ENCODE measurements at regions not wholly inside any gene's neighbourhood (a gene's known extent, or its start where the extent isn't known, plus 50 kb on each side); places are given as distances from the start of the nearest gene placed in this dataset.
A peak's percentile ranks its signal among the peaks of the same experiment; 100 is the strongest.

DNA sequence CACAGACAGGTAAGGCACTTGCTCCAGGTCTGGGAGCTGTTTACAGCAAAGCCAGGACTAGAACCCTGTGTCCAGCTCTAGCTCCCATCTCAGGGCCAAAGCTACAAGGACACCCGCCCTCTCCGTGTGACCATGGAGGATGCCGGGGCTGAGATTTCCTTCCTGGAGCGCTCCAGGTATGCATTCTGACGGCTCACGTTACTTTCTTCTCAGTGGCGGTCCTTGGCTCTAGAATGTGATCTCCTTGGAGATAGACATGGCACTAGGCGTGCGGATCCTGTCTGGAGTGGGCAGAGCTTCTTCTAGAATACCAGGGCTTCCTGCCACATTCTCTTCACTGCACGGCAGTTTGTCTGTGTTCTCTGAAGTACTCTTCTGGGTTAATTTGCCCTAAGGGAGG, 185.7 kb downstream of the OPA1 start:
- ATAC-seq = no peak
- DNase-seq = no peak
- intact Hi-C loops (cut with micrococcal nuclease) = no loop called here

DNA sequence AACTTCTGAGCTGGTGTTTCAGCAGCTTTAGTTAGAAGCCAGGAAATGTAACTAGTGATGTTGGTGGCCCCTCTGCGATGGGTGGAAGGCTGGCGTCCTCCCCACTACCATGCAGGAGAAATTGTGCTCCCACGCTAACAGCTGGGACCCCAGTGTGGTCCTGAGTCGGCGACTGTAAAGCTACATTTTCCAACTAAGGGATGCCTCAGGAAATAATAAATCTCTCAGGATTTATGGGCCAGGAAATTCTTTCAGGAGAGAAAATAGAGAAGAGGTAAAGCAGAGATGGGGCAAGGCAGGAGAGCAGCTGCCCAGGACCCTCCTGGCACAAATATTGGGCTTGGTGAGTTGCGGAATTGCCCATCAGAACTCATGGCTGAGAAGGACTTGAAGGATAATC, 186.9 kb downstream of the OPA1 start:
- no peak for ATAC-seq
- DNase-seq = no peak
- intact Hi-C loops (cut with micrococcal nuclease) = loop anchor here (5.0 kb wide), 1 partner anchor 362 kb away; no protein-coding TSS in a partner anchor

DNA sequence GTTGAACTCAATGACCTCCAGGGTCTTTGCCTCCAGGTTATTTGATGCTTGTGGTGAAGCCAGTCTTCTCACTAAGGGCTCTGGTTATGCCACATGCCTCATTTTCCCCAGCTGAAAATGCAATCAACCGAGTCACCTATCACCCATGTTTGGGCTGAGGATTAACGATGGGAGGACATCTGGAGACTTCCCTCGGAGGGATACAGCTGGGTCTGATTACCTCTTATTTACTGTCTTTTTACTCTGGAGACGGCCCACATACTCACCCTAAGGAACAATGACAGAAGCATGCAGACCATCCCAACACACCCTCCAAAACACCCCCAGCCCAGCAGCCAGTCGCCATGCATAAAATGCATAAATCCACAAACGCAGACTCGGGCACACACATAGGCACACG, 187.4 kb downstream of the OPA1 start:
- no peak for DNase-seq

DNA sequence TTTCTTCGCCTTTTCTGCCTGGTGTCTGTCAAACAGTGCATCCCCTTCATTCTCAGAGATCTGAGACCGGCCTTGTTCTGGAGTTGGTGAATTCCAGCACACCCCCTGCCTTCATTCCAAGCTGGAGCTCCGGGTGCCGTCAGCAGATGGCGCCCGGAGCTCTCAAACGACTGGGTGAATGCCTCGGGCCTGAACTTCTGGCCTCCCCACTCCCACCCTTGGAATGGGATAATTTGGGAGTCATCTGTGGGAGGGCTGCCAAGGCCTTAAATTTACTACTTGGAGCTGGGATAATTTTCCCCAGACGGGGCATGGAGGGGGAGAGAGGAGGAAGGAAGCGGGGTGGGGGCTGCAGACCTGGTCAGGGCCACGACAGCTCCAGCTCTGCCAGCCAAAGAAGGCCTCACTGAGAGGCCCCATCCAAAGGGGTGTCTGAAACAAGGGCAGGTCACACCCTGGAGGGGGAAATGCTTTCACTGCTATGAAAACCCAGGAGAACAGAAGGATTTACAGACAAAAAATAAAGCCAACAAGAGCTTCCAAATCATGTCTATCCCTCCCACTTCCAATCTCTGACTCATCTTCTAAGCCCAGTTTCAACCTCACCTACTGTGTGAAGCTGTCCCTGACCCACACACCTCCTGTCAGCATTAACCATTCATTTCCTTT, 187.9 kb downstream of the OPA1 start:
- DNase-seq (peak; percentile 82), ATAC-seq (peak; percentile 95)
- intact Hi-C loops (cut with micrococcal nuclease) = loop anchor here (5.0 kb wide), 1 partner anchor 361 kb away; no protein-coding TSS in a partner anchor

More for the DNA sequence above, 187.4 kb downstream of the OPA1 start:
- ATAC-seq = no peak
- intact Hi-C loops (cut with micrococcal nuclease) = loop anchor here (5.0 kb wide), 1 partner anchor 362 kb away; no protein-coding TSS in a partner anchor

DNA sequence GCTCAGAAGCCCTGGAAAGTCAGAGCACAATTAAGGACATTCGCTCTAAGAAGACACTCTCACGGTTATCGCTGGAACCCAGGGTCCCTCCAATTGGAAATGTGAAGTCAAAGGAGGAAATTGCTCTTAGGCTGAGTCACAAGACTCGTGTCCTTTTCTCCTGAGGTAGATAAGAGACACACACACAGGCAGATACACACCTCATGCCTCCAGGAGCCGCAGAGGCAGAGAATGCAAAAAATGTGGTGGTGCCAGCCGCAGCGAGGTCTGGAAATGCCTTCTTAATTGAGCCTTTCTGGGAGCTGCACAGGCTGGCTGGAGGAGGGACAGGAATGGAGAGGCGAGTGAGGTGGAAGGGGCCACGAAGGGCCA, 189.3 kb downstream of the OPA1 start:
- no peak for ATAC-seq
- no peak for DNase-seq
- intact Hi-C loops (cut with micrococcal nuclease) = loop anchor here (5.0 kb wide), 1 partner anchor 360 kb away; no protein-coding TSS in a partner anchor

DNA sequence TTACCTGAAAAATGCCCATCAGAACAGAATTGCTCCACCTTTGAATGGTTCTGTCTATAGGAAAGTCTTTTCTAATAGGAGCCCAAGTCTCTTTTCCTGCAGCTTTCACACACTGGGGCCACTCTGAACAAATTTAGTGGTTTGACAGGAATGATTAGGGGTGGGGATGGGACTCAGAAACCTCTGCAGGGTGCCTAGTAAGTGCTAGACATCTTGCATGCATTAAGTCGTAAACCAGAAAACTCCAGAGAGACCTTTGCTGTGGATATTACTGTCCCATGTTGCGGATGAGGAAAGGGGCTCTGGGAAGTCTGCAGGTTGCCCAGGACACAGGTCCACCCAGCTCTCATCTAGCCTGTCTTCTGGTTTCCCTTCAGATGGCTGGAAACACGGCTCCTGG, 189.7 kb downstream of the OPA1 start:
- DNase-seq (no peak), ATAC-seq (no peak)
- intact Hi-C loops (cut with micrococcal nuclease) = loop anchor here (5.0 kb wide), 1 partner anchor 360 kb away; no protein-coding TSS in a partner anchor

DNA sequence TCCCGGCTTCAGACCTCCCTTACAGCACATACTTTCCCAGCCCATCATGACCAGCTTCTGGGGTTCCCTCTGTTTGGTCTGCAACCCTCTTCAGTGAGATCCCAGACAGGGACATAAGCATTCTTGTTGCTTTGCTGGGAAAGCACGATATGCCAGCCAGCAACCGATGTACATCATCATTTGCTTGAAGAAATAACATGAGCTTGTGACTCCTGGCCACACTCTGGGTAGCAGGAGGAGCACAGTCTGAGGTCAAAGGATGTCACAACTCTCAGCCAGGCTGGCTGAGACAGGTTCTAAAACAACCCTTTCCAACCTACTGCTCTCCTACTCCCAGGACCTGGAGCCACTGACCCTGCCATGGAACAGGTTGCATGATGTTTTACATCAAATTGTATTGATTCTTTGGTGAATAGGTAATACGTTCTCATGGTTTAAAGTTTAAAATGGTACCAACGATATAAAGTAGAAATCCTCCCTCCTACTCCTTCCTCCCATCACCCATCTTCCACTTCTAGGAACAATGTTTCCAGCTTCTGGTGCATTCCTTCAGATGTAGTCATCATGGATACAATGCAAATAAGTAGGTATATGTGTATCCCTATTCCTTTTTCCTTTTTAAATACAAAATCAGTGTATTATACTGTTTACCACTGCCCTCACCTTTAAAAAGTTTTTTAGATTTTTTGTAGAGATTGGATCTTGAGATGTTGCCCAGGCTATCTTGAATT, 190.3 kb downstream of the OPA1 start:
- DNase-seq (no peak), ATAC-seq (no peak)
- intact Hi-C loops (cut with micrococcal nuclease) = loop anchor here (5.0 kb wide), 1 partner anchor 359 kb away; no protein-coding TSS in a partner anchor

DNA sequence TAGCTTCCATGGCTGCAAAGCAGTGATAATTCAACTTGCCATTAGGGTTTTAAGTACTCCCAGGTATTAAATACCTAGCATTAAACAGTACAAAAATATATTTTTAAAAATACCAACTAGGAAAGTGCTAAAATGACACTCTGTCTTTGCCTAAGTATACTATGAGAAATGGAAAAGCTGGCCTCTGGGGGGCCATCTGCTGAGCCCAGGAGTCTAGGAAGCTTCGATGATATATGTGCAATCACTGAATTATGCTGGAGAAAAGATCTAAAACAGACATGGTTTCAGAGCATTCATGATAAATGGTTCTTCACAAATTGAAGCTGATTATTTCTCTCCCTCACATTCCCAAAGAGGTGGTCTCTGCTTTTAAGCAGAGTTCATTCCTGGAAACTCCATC, 191.8 kb downstream of the OPA1 start:
- DNase-seq (no peak), ATAC-seq (no peak)
- intact Hi-C loops (cut with micrococcal nuclease) = loop anchor here (5.0 kb wide), 2 partner anchors 357 to 527 kb away; no protein-coding TSS in a partner anchor

DNA sequence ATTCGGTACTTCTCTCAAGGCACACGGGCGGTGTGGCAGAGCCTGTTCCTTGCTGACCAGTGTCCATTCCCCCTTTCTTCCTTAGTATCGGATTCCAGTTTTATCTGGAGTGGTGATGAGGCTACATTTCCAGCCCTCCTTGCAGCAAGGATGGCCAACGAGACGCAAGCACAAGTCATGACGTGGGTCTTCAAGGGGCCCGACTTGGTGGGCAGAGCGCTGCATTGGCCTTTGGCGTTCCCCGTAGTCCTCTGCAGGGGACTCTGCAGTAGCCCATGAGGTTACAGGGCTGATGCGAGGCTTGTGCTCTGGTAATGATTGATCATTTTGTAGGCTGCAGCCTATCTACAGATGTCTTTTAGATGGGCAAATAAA, 194.5 kb downstream of the OPA1 start:
- no peak for ATAC-seq
- DNase-seq = no peak
- intact Hi-C loops (cut with micrococcal nuclease) = loop anchor here (5.0 kb wide), 1 partner anchor 525 kb away; no protein-coding TSS in a partner anchor

DNA sequence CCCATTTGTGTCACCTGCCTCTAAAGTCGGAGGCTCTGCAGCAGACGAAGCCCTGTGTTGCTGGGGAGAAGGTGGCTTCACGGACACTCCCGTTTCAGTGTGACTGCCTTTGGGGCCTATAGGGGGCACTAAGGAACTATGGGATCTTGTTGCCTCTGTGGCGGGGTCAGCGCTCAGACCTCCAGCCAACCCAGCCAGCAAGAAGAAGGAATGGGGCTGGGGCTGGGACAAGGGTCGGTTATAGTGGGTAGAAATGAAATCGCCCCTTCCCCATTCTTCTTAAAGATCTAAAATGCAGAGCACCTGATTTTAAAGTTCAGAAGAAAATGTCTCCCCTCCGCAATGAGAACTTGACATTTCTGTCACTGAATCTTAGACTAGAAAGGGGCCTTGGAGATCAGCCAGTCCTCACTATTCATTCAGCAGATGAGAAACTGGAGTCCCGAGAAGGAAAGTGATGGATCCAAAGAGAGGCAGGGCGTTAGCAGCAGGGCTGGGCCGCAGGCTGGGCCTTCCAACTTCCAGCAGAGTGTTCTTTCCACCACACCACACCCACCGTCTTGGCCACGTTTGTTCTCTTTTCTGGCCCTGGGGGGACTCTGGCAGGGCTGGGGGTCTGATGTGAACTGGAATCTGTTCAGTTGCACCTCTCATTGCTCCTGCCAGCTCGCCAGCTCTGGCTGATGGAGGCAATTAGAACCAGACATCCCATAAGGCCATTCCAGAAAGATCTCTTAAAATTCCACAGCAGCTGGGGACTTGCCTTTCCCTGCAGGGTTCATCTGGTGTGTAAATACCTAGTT, 195.4 kb downstream of the OPA1 start:
- intact Hi-C loops (cut with micrococcal nuclease) = loop anchor here (5.0 kb wide), 1 partner anchor 524 kb away; no protein-coding TSS in a partner anchor
- DNase-seq (peak; percentile 65), ATAC-seq (peak; percentile 96)

DNA sequence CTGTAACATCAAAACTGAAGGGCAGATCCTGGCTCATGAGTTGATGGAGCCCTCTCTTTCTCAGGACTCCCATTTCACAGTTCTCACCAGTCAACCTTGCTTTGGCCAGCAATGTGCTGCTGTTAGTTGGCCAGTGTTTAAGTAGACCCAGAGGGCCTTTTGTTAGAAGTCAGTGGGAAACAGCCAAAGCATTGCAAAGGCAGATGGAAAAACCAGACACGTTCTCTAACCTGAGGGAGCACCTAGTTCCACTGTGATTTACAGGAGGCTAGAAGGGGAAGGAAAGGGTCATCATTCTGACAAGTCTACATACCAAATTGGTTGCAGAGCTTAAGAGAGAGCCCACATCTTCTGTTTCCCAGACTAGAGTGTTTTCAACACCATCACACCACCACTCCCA, 196.4 kb downstream of the OPA1 start:
- no peak for ATAC-seq
- intact Hi-C loops (cut with micrococcal nuclease) = loop anchor here (5.0 kb wide), 1 partner anchor 523 kb away; no protein-coding TSS in a partner anchor
- DNase-seq = no peak

DNA sequence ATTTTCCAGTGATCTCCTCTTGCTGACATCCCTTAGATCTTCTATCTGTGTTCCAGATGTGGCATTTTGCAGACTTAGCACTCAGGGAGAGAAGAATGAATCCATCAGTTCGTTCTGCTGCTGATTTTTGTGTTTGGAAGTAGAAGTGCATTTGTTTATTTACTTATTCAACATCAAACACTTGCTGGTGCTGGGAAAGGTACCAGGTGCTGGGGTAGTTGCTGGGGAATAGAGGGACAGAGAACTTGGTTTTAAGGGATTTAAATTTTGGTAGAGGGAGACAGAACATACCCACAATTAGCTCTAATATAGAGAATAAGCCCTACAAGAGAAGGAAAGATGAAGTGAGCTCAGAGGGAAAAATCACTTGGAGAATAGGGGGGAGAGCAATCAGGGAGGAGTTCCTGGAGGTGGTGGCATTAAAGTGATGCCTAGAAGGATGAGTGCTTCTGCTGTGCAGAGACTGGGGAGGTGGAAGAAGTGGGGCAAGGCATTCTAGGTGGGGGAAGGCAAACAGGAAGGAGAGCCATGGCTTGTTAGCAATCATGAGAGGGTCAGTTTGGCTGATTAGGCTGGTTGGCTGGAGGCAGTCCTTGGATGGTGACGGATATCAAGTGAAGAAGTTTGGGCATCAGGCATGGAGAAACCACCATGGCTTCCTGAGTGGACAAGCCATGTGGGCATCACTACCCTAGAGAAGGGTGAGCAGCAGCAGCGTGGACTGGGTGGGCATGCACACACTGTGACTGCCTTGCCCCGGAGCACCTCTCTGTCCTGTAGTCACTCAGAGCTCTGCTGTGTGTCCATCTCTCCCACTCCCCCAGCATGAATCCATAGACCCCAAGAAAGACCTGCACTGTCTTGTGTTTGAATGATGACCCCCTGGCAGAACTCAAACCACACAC, 197.3 kb downstream of the OPA1 start:
- DNase-seq (no peak), ATAC-seq (no peak)
- intact Hi-C loops (cut with micrococcal nuclease) = no loop called here

DNA sequence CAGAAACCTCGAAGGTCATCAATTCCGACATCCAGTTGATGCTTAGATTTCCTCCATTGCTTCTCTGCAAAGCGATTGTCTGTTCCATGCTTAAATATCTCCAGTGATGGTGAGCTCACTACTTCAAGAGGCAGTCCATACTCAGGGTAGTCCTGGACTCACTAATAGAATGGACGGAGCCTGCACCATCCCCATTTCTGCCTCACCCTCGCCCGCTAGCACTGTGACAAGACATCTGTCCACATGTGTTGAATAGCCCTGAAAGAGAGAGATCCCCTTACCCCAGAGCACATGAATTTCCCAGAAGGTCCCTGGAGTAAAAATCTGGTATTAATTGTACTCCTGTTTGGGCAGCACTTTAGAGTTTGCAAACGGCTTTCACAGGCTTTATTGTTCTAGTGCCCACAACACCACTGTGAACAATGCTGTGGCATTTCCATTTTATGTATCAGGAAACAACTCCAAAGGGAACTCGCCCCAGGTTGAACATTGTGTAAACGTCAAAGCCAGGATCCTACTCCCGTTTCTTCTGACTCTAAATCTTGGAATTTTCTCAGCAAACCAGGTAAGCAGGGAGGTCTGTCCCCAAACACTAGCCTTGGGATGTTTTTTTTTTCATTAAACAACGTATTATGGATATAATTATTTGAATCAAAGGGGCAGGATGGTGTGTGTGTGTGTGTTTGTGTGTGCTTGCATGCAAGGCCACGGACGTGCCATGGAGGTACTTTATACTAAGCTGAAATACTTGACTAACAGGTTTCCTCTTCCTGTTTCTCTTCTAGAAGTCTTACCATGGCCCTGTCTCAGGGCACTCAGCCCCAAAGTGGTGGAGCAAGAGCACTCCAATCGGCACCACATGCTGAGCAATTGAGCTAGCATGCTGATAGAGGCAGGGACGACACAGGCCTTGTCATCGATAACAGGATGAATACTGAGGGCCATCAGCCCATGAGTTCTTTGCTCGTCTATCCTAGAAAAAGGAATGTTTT, 198.3 kb downstream of the OPA1 start:
- ATAC-seq (no peak), DNase-seq (no peak)
- intact Hi-C loops (cut with micrococcal nuclease) = no loop called here

DNA sequence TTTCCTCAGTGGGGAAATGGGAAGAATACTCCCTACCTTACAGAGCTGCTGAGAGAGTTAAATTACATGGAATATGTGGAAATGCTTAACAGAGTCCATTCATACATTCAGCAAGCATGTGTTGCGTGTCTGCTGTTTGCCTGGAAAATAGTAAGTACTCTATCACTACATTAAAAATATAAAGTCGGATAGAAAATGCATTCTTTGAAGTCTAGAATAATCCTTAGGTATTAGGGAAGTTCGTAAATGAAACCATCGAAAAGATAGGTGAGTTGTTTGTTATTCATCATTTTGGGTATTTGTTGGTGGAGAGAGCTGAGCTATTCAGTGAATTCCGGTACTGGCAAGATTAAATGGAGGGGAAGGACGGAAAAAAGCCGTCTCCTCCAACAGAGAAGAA, 200.1 kb downstream of the OPA1 start:
- DNase-seq (no peak), ATAC-seq (no peak)
- intact Hi-C loops (cut with micrococcal nuclease) = no loop called here

DNA sequence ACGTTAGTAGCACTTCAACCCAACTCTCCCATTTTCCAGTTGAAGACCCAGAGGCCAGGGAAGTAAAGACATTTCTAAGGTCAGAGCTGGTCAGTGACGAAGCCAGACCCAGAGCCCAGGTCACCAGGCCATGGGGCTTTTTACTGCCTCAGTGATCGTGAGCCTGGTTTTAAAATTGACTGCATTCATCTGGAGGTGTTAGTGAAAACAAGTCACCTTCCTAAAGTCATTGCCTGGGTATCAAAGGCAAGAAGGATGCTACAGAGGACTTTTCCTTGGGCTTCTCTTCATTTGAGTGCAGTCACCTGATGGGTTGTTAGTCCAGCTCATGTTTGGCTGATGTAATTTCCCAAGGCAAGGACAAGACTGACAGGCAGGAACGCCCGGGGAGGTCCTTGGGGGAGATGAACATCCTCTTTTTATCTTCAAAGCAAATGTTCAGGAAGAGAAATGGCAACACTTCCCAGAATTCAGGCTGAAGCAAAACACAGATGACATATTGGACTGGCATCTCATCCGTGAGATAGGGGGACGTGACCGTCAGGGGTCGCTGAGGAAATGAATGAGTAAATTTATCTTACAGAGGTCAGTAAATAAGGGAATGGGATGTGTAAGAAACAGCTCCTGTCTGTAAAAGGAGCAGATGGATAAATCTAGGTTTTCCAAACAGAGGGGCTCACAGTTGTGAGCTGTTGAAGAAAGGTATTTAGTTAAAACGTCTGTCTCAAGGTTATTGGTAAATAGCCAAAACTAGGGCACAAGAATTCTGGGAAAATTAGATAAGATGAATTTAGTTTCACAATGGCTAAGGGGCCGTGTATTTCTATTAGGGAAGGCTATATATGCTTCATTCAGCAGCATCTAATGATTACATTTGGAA, 201.2 kb downstream of the OPA1 start:
- intact Hi-C loops (cut with micrococcal nuclease) = no loop called here
- DNase-seq (no peak), ATAC-seq (peak; percentile 53)

DNA sequence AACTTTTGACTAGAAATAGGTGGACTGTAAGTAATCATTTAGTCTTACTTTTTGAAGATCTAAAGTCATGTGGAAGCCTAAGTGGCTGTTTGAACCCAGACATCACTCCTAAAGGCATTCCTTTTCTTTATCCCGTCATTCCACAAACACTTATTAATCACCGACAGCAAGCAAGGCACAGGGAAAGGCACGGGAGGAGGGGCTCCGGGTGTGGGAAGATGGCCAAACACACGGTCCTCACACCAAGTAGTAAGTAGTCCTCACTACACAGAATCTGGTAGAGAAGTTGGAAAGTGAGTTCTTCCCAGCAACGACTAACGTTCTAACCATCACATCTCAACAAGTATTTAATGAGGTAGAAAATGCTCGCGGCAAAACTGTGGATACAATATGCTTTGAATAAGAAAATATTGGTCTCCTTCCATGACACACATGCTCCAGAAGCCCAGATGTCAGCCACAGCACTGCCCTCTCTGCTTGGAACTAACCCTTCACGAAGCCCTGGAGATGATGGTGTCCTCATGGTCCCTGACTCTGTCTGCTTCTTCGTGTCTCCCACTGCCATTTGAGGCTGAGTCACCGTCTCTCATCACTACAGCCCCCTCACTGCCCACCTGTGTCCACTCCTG, 202.2 kb downstream of the OPA1 start:
- DNase-seq (no peak), ATAC-seq (no peak)
- intact Hi-C loops (cut with micrococcal nuclease) = no loop called here
